ENCODE measurements at regions not wholly inside any gene's neighbourhood (a gene's known extent, or its start where the extent isn't known, plus 50 kb on each side); places are given as distances from the start of the nearest gene placed in this dataset.

DNA sequence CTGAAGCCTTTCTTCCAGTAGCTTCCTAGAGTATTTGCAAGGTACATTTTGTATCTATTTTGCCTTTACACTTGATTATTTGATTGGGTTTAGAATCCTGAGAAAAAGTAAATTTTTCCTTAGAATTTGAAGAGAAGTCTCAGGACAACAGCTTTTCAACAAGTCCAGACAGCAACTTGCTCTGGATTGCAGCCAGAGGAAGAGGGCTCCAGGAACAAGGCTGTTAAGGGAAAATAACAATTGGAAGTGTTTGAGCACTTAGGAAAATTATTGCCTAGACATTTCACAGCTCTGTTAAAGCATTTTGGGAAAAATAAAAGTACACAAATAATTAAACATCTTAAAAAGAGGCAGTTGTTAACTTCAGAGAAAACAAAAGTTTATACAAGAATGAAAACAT, 58.3 kb upstream of the RAPGEF4 start:
- TF ChIP-seq, protein P1, sequence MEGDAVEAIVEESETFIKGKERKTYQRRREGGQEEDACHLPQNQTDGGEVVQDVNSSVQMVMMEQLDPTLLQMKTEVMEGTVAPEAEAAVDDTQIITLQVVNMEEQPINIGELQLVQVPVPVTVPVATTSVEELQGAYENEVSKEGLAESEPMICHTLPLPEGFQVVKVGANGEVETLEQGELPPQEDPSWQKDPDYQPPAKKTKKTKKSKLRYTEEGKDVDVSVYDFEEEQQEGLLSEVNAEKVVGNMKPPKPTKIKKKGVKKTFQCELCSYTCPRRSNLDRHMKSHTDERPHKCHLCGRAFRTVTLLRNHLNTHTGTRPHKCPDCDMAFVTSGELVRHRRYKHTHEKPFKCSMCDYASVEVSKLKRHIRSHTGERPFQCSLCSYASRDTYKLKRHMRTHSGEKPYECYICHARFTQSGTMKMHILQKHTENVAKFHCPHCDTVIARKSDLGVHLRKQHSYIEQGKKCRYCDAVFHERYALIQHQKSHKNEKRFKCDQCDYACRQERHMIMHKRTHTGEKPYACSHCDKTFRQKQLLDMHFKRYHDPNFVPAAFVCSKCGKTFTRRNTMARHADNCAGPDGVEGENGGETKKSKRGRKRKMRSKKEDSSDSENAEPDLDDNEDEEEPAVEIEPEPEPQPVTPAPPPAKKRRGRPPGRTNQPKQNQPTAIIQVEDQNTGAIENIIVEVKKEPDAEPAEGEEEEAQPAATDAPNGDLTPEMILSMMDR (IDR thresholded peaks at IDR 0.05) = no peak
- no peak for TF ChIP-seq EZH2phosphoT487 (IDR thresholded peaks at IDR 0.05)
